CD4-positive, CD25-positive, alpha-beta regulatory T cell (primary cell): ENCODE measurements at regions not wholly inside any gene's neighbourhood (a gene's known extent, or its start where the extent isn't known, plus 50 kb on each side); places are given as distances from the start of the nearest gene placed in this dataset.

Experiments used
- ATAC-seq, 2 donors: fragments of 150-1000 bp; cut with Tn5 transposase; one replicate each; pipeline ENCODE4 v1.10.0; 2021; ENCODE audit warnings: low read depth in 2 of 2, moderate number of reproducible peaks in 2 of 2, moderate library complexity in 1 of 2
- DNase-seq, 3 donors: peaks; one replicate each; pipeline versions ENCODE4 v3.0.0 to v3.0.0-alpha.2; 2012 to 2022; ENCODE audit warnings: mixed read lengths in 1 of 3
- H3K27ac ChIP-seq: one replicate; pipeline ENCODE4 v1.7.0; 2013; ENCODE audit warnings: mild to moderate bottlenecking, low read length; ENCODE audit not compliant: insufficient read depth, poor library complexity, severe bottlenecking
- H3K27me3 ChIP-seq: one replicate; pipeline ENCODE4 v1.7.0; 2013; ENCODE audit warnings: low read length; ENCODE audit not compliant: control insufficient read depth, insufficient read depth
- H3K36me3 ChIP-seq: one replicate; pipeline ENCODE4 v1.7.0; 2013; ENCODE audit warnings: mild to moderate bottlenecking, low read length, moderate library complexity; ENCODE audit not compliant: control insufficient read depth, insufficient read depth
- H3K4me1 ChIP-seq: 2 replicates; pipeline ENCODE4 v1.7.0; 2013; ENCODE audit warnings: mild to moderate bottlenecking, low read length; ENCODE audit not compliant: insufficient read depth, control insufficient read depth, poor library complexity, severe bottlenecking
- H3K4me3 ChIP-seq: one replicate; pipeline ENCODE4 v1.7.0; 2013; ENCODE audit warnings: low read depth, mild to moderate bottlenecking, low read length, moderate library complexity
- H3K9me3 ChIP-seq, 2 experiments: 1 replicate in 1 of 2; 2 replicates in 1 of 2; pipeline ENCODE4 v1.7.0; 2013; ENCODE audit warnings: low read length in 2 of 2, mild to moderate bottlenecking in 1 of 2, moderate library complexity in 1 of 2; ENCODE audit not compliant: control insufficient read depth in 2 of 2
- H3K27ac Mint-ChIP-seq, 3 donors: one replicate each; pipeline ENCODE4 v1.8.0; 2020 to 2022; ENCODE audit warnings: mild to moderate bottlenecking in 3 of 3, mixed read lengths in 3 of 3, moderate library complexity in 2 of 3
- H3K27me3 Mint-ChIP-seq: one replicate; pipeline ENCODE4 v1.8.0; 2022; ENCODE audit warnings: mild to moderate bottlenecking, mixed read lengths
- H3K36me3 Mint-ChIP-seq: one replicate; pipeline ENCODE4 v1.8.0; 2020; ENCODE audit warnings: mixed read lengths
- H3K4me1 Mint-ChIP-seq, 4 donors: one replicate each; pipeline ENCODE4 v1.8.0; 2020 to 2022; ENCODE audit warnings: mixed read lengths in 4 of 4, mild to moderate bottlenecking in 1 of 4
- H3K4me3 Mint-ChIP-seq, 4 donors: one replicate each; pipeline ENCODE4 v1.8.0; 2020 to 2022; ENCODE audit warnings: mild to moderate bottlenecking in 4 of 4, mixed read lengths in 4 of 4, moderate library complexity in 3 of 4
- H3K9me3 Mint-ChIP-seq, 7 donors: one replicate each; pipeline ENCODE4 v1.8.0; 2020 to 2022; ENCODE audit warnings: mixed read lengths in 7 of 7, mild to moderate bottlenecking in 3 of 7, moderate library complexity in 2 of 7

DNA sequence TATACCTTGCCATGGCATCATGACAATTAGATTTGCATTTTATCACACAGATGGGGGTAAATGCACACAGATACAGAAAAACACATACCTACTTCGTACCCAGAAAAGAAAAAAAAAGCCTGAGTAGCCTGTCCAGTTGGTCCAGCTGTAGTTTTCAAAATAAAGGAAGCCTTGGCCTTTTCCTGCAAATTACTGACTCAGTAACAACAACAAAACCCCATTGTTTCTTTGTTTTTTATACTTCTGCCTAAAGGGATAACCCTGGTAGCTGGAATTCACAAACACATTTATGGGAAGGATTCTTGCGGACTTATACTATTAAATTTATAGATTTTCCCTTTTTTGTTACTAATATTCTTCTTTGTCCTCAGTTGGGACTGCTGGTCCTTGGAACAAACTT is 156.4 kb upstream of the PCDH10 start:
- ATAC-seq (no peak), DNase-seq (no peak)
- no peaks in the 10 kb centered on the region for H3K27me3 ChIP-seq
- H3K4me1 ChIP-seq, result no peaks in the 10 kb centered on the region
- H3K4me3 ChIP-seq, result no peak overlapping the region
- H3K9me3 ChIP-seq, result peaks cover 4 to 8% of the 10 kb centered on the region in 2 experiments
- no peak overlapping the region for H3K27ac ChIP-seq
- Mint-ChIP-seq H3K36me3 (no peaks in the 10 kb centered on the region), H3K27me3 (no peaks in the 10 kb centered on the region), H3K4me1 (no peaks in the 10 kb centered on the region), H3K9me3 (peaks cover 0 to 13% (median 6%) of the 10 kb centered on the region in 7 donors), H3K27ac (no peak overlapping the region), H3K4me3 (no peak overlapping the region)
- H3K36me3 ChIP-seq, result no peaks in the 10 kb centered on the region

DNA sequence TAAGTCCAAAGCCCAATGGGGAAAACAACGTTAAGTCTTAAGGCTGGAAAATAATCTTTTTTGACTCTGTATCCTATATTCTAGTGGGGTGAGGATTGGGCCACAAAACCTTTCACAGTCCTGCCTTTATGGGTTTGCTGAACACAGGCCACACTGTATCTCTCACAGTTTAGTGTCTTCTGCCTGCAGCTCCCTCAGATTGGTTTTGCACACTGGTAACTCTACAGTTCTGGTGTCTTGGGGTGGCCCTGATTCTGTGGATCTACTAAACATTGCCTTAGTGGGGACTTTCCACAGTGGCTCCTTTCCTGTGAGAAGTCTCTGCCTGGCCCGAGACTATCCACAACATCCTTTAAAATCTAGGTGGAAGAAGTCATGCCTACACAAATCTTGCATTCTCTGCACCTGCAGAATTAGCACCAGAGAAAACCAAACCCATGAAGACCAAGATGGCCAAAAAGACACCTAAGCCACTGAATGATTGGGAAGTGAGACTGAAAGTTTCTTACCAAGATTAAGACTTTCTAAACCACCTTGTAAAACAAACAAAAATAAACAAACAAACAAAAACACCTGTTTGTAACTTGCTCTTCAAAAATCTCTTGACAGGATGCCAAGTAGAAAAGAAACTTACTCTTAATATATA is 150.4 kb upstream of the PCDH10 start:
- Histone ChIP-seq H3K4me1 (no peaks in the 10 kb centered on the region), H3K27me3 (no peaks in the 10 kb centered on the region), H3K4me3 (no peak overlapping the region), H3K36me3 (no peaks in the 10 kb centered on the region), H3K27ac (no peak overlapping the region), H3K9me3 (peaks cover 0 to 6% of the 10 kb centered on the region in 2 experiments)
- H3K4me3 Mint-ChIP-seq, result no peak overlapping the region
- H3K36me3 Mint-ChIP-seq, result no peaks in the 10 kb centered on the region
- H3K27me3 Mint-ChIP-seq, result no peaks in the 10 kb centered on the region
- H3K9me3 Mint-ChIP-seq, result peaks cover 2 to 14% (median 6%) of the 10 kb centered on the region in 7 donors
- ATAC-seq, result no peak
- DNase-seq, result no peak
- no peaks in the 10 kb centered on the region for H3K4me1 Mint-ChIP-seq
- H3K27ac Mint-ChIP-seq, result no peak overlapping the region

DNA sequence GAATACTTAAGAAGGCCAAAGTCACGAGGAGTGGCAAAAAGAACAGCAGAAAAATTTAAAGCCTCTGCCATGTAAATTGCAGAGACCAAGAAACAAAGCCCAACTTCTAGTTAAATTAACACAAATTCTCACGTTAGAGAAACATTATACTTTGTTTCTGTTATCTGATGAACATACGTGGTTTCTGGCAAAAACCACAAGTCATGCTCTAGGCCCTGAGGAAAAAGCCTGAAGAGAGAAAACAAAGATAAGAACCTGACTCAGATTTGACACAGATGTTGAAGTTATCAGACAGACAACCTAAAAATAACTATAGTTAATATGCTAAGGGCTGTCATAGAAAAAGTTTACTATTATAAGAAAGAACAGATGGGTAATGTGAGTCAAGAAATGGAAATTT is 149.1 kb upstream of the PCDH10 start:
- no peaks in the 10 kb centered on the region for H3K36me3 Mint-ChIP-seq
- no peaks in the 10 kb centered on the region for H3K27me3 Mint-ChIP-seq
- no peak for DNase-seq
- peaks cover 2 to 15% (median 6%) of the 10 kb centered on the region in 7 donors for H3K9me3 Mint-ChIP-seq
- H3K4me3 ChIP-seq, result no peak overlapping the region
- H3K4me3 Mint-ChIP-seq, result no peak overlapping the region
- no peak overlapping the region for H3K27ac ChIP-seq
- no peaks in the 10 kb centered on the region for H3K4me1 ChIP-seq
- no peaks in the 10 kb centered on the region for H3K36me3 ChIP-seq
- H3K4me1 Mint-ChIP-seq, result no peaks in the 10 kb centered on the region
- ATAC-seq, result no peak
- H3K27me3 ChIP-seq, result no peaks in the 10 kb centered on the region
- no peak overlapping the region for H3K27ac Mint-ChIP-seq
- peaks cover 0 to 4% of the 10 kb centered on the region in 2 experiments for H3K9me3 ChIP-seq

DNA sequence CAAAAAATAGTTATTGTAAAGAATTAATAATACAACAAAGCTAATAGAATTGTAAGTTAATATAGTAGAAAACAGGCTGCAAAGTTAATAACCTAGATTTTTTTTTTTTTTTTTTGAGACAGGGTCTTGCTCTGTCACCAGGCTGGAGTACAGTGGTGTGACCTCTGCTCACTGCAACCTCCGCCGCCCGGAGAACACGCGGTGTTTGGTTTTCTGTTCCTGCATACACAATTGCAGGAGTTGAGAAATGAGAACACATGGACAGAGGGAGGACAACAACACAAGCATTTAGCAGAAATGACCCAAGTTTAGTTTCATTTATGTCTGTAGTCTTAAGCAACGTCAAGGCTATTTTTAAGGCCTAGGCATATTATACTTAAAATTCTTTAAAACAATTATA is 145.9 kb upstream of the PCDH10 start:
- no peaks in the 10 kb centered on the region for H3K36me3 ChIP-seq
- peaks cover 1 to 6% of the 10 kb centered on the region in 2 experiments for H3K9me3 ChIP-seq
- Mint-ChIP-seq H3K4me1 (no peaks in the 10 kb centered on the region), H3K9me3 (peaks cover 2 to 13% (median 7%) of the 10 kb centered on the region in 7 donors), H3K36me3 (no peaks in the 10 kb centered on the region), H3K27me3 (no peaks in the 10 kb centered on the region), H3K27ac (no peak overlapping the region), H3K4me3 (no peak overlapping the region)
- DNase-seq (no peak), ATAC-seq (no peak)
- H3K27me3 ChIP-seq, result no peaks in the 10 kb centered on the region
- no peak overlapping the region for H3K27ac ChIP-seq
- no peak overlapping the region for H3K4me3 ChIP-seq
- no peaks in the 10 kb centered on the region for H3K4me1 ChIP-seq

DNA sequence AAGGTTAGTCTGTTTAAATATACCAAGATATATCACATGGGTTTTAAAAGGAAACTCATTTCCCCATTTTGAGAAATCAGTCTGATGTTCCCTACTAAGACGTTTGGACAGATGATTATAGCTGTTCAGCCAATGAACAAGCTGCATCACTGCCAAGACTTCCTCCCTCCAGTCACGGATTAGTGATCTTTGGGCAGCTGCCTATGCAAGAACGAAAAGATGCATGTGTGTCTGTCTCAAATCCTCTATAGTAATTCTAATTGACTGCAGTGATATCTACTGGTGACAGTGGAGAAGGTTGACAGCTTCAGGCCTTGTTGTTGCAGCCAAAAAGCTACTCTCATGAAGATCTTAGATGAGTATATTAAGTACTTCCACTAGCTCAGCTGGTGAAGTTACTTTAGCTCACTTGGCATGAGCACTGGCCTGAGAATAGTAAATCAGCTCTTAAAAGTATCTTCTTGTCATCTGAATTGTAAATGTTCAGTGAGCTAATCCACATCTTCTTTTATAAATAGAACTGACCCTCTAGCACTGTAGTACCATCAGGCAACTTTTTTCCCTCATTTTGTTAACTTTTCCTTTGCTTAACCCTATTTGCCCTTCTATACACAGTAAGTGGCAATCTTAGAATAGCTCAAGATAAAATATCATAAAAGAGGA is 134.5 kb upstream of the PCDH10 start:
- Mint-ChIP-seq H3K4me3 (no peak overlapping the region), H3K27ac (no peak overlapping the region), H3K9me3 (peaks cover 0 to 23% (median 7%) of the 10 kb centered on the region in 7 donors), H3K27me3 (no peaks in the 10 kb centered on the region), H3K4me1 (no peaks in the 10 kb centered on the region), H3K36me3 (no peaks in the 10 kb centered on the region)
- no peak overlapping the region for H3K4me3 ChIP-seq
- DNase-seq (no peak), ATAC-seq (no peak)
- H3K27me3 ChIP-seq, result no peaks in the 10 kb centered on the region
- no peaks in the 10 kb centered on the region for H3K9me3 ChIP-seq
- no peak overlapping the region for H3K27ac ChIP-seq
- H3K4me1 ChIP-seq, result no peaks in the 10 kb centered on the region
- H3K36me3 ChIP-seq, result no peaks in the 10 kb centered on the region

DNA sequence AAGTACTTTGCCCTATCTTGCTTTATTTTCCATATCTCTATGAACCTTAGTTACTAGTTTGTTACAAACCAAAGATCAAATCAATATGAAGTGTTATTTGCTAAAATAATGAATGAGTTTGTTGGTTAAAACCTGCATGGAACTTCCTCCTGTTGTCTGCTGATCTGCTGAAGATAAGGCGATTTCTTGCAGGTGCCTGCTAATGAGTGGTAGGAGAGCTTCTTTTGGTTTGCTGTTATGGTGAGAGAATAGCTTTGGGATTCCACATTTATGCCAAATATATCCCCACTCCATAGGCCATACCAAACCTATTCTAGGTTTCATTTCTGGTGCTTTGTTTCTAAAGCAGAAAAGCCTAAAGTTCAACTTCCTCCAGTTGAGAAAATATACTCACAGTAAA is 103.8 kb upstream of the PCDH10 start:
- DNase-seq (no peak), ATAC-seq (no peak)
- no peak overlapping the region for H3K27ac Mint-ChIP-seq
- no peaks in the 10 kb centered on the region for H3K36me3 Mint-ChIP-seq
- Histone ChIP-seq H3K27me3 (no peaks in the 10 kb centered on the region), H3K27ac (no peak overlapping the region), H3K36me3 (no peaks in the 10 kb centered on the region), H3K4me3 (no peak overlapping the region), H3K4me1 (no peaks in the 10 kb centered on the region), H3K9me3 (peaks cover 0 to 6% of the 10 kb centered on the region in 2 experiments)
- no peak overlapping the region for H3K4me3 Mint-ChIP-seq
- no peaks in the 10 kb centered on the region for H3K4me1 Mint-ChIP-seq
- no peaks in the 10 kb centered on the region for H3K27me3 Mint-ChIP-seq
- peaks cover 0 to 29% (median 16%) of the 10 kb centered on the region in 7 donors for H3K9me3 Mint-ChIP-seq

DNA sequence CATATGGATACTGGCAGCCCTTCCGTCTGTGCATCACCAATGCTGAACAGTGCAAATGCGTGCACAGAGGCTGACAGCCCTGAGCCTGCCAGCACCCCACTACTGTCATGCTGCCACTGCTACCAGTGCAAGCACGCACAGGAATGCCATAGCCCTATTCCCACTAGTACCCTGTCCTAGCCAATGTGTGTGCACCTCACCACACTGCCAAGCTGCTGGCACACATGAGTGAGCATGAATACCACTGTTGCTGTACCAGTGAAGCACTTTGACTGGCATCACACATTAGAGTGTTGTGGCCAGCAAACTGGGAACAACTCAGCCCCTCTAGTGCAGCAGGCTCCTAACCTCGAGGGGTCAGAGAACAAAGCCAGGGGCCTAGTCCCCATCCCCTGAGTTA is 102.9 kb upstream of the PCDH10 start:
- Mint-ChIP-seq H3K9me3 (peaks cover 0 to 37% (median 12%) of the 10 kb centered on the region in 7 donors), H3K4me3 (no peak overlapping the region), H3K27ac (no peak overlapping the region), H3K27me3 (no peaks in the 10 kb centered on the region), H3K4me1 (no peaks in the 10 kb centered on the region), H3K36me3 (no peaks in the 10 kb centered on the region)
- H3K27me3 ChIP-seq, result no peaks in the 10 kb centered on the region
- H3K9me3 ChIP-seq, result peaks cover 0 to 6% of the 10 kb centered on the region in 2 experiments
- no peaks in the 10 kb centered on the region for H3K36me3 ChIP-seq
- no peak for DNase-seq
- no peak overlapping the region for H3K4me3 ChIP-seq
- no peak for ATAC-seq
- H3K27ac ChIP-seq, result no peak overlapping the region
- H3K4me1 ChIP-seq, result no peaks in the 10 kb centered on the region

DNA sequence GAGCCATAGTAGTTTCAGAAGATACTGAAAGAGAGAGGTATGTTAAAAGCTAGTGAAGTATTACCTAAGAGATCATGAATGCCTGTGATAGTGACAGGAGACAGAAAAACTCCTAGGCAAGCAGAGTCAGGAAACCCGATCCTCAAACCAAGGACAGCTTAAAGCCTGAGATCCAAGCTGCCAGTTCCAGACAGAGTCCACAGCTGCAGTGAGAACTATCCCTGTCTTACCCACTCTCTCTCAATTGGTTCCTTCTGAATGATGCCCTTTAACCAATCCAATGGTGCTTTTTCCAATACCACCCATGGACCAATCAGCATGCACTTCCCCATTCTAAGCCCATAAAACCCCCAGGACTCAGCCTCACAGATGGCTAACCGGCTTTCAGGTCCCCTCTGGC is 90.4 kb upstream of the PCDH10 start:
- Histone ChIP-seq H3K27me3 (no peaks in the 10 kb centered on the region), H3K27ac (no peak overlapping the region), H3K36me3 (no peaks in the 10 kb centered on the region), H3K4me3 (no peak overlapping the region), H3K9me3 (no peaks in the 10 kb centered on the region), H3K4me1 (no peaks in the 10 kb centered on the region)
- DNase-seq (no peak), ATAC-seq (no peak)
- H3K27ac Mint-ChIP-seq, result no peak overlapping the region
- H3K9me3 Mint-ChIP-seq, result peaks cover 0 to 14% (median 1%) of the 10 kb centered on the region in 7 donors
- no peak overlapping the region for H3K4me3 Mint-ChIP-seq
- H3K27me3 Mint-ChIP-seq, result no peaks in the 10 kb centered on the region
- H3K36me3 Mint-ChIP-seq, result no peaks in the 10 kb centered on the region
- no peaks in the 10 kb centered on the region for H3K4me1 Mint-ChIP-seq
